CD4-positive, alpha-beta T cell treated with Interleukin-10 for 1 hour (primary cell): ENCODE measurements at regions not wholly inside any gene's neighbourhood (a gene's known extent, or its start where the extent isn't known, plus 50 kb on each side); places are given as distances from the start of the nearest gene placed in this dataset.
A peak's percentile ranks its signal among the peaks of the same experiment; 100 is the strongest.

Source experiments
- DNase-seq: peaks from one replicate; pipeline ENCODE4 v3.0.0-alpha.2; 2020

DNA sequence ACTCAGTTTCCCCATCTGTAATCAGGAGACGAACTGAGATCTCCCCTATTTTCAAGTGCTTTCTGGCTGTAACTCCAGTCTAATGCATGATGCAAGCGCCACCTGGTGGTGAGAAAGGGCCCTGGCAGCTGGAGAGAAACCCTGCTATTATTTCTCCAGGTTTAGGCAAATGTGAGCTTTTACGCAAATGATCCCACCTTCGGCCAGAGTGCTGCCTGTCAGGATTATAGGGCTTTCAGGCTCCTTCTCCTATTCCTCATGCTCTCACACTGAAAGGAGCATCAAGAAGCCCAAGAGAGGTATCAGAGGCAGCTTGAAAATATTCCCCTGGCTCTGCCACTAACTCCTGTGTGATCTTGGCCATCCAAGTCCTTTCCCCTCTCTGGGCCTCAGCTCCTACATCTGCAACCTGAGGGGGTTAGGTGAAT lies 93.9 kb upstream of the RASGRF1 start:
- DNase-seq = peak; percentile 62

DNA sequence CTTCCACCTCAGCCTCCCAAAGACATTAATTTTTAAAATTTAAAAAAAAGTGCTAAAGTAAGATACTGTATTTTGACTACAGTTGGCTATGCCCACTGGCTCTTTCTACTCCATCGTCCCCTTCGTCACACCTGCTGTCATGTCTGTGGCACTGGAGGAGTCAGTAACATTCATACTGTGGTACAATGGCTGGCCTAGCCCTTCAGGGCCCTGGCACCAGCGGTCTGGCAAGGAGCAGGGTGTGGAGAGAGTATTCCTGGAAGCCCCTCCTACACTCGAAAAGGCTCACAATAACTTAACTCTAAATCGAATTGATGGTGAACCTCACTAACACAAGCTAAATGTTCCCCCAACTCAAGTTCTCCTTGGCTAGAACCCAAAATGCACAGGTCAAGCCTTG lies 89.7 kb upstream of the RASGRF1 start:
- DNase-seq = no peak

DNA sequence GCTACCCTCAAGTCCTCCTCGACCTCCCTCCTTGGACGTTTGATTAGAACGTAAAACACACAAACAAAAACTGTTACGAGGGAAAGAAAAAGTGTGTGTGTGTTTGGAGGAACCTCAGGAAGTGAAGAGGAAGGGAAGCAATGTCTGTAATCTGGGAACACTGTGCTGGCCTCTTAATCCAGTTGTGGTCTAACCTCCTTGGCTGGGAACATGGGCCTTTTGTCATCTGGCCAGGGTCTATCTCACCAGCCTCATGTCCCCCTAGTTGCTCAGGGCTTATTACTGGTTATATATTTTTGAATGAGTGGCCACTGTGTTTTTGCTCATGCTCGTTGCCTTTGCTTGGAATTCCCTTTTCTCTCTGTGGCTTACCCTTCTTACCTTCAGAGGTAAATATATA lies 89.0 kb upstream of the RASGRF1 start:
- no peak for DNase-seq

DNA sequence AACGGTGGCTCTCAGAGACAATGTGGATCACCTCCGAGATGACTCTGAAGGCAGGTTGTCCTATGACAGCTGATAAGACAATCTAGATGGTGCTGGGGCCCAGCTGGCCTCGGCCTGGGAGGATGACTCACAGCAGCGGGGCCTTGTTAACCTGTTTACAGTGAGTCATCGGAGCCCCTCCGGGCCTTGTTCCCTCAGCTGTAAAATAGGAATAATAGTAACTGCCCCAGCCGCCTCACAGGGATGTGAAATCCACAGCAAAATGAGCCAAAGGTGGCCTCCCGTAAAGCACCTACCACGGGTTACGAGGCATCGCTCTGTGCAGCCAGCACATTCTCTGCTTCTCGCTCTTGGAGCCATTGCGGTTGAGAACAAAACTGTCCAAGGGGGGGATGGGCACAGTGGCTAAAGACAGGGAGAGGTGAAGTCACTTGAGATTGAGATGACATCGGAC lies 88.6 kb upstream of the RASGRF1 start:
- no peak for DNase-seq

DNA sequence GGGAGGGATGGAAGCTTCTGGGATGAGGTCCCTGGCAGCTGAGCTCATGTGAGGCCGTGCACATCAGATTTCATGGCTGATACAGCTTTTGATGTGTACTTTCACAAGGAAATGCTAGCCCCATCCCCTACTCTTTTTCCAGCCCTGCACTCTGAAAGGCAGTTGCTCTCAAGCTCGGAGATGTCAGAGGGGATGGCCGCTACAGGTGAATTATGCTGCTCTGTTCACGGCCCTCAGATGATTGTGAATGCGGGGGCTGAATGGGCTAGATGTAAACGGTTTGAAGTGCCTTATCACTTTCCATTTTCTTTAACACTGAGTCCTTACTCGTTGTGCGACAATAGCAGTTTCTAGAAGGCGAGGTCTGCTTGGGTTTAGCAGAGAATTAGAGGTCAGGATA lies 88.0 kb upstream of the RASGRF1 start:
- DNase-seq = no peak

DNA sequence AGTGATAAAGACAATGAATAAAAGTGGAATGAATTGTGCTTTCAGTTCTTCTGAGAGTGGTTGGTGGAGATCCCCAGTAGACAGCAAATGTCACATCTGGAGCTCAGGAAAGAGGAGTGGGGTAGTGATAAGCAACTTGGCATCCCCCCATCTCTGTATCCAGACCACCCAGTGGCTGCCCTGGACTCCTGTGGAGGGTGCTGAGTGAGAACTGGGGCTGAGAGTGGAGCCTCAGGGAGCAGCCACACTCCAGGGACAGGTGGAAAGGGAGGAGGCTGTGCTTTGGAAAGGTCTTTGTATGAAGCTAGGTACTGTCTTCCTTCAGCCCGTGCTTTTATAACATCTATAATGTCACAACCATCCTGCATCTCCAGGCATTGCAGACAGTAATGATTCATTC lies 85.6 kb upstream of the RASGRF1 start:
- no peak for DNase-seq

DNA sequence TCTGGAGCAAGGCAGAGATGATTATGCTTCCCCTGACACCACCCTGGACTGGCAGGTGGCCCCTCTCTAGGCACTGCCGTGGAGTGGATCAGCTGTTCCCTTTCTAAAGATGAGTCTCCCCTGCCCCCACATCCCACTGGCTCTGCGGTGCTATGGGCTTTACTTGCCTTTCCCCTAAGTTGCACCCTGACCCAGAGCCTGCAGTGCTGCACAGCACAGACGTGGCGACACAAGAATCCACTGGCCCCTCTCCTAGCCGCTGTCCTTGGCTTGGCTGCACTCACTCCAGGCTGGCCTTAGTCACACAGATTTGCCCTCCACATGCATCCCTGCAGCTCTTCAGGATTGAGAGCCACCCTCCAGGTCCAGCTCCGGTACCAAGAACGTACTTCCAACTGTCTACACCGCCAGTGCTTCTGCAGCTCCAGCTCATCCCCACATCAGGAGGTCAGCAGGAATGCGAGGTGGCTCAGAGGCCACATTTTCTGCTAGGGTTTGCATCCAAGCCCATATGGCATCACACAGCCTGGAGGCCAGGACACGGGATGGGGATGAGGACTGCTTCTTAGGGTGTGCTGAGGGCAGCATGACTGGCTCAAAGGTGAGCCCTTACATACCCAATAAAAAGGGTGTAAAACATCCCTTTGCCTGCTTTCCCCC lies 82.4 kb upstream of the RASGRF1 start:
- no peak for DNase-seq

DNA sequence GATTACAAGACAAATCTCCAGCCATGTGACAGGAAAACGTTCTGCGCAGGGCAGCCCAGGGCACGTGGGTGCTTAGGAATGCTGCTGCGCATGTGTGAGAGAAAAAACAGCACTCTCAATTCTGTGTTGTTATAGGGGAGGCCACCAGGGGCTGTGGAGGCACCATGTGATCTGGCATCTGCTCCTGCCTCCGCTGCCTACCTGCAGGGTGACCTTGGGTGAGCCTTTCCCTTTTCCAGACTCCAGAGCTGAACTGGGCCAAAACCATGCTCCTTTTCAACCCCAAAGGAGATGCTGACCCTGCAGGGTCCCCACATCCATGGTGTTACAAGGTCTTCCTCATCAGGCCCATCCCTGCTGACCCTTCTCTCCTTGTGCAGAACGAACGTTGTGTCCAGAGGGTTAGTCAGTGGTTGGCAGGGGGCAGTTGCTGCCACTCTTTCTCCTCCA lies 81.5 kb upstream of the RASGRF1 start:
- no peak for DNase-seq

DNA sequence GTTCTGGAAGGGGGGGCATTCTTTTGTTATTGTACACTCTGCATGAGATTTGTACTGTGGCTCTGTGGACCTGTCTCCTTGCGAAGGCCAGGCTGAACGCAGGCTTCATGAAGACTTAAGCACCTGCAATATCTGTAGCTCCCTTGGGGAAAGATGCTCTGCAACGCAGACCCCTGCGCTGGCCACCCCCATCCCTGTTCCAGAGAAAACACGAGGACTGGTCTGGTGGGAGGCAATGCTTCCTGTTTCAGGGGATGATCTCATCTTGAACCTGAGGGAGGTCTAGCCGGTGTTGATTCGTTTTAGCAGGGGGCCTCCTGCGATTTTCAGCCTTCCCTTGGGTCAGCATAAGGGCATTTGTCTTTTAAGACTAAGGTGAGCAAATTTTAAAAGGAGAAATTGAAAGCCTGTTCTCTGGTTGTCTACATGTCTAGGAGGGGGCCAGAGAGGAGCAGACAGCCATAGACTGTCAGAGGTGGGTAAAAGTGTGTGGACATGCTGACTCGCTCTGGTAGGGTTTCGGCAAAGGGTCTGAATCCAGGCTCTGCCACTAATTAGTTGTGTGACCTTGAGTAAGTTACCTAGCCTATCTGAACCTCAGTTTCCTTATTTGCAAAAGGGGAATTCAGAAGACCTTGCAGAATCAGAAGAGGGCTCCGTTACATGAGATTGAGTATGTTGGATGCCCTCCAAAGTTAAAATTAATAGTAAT lies 80.9 kb upstream of the RASGRF1 start:
- DNase-seq = no peak

DNA sequence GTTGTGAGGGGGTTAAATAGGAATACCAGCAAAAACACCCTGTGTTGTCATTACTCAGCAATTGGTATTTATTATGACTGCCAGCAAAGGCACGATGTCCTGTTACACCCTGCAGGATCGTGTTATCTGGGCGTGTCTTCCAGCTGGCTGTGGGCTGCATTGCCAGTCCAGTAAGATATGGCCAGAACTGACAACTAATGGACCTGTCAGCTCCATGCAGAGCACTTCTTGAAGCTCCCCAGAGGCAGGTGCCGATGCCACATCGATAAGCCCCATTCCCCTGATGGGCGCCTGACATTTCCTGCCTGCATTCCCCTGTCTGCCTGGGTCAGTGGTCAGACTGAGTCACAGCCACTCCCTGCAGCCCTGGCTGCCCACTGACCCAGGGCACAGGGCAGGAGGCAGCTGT lies 79.7 kb upstream of the RASGRF1 start:
- no peak for DNase-seq

DNA sequence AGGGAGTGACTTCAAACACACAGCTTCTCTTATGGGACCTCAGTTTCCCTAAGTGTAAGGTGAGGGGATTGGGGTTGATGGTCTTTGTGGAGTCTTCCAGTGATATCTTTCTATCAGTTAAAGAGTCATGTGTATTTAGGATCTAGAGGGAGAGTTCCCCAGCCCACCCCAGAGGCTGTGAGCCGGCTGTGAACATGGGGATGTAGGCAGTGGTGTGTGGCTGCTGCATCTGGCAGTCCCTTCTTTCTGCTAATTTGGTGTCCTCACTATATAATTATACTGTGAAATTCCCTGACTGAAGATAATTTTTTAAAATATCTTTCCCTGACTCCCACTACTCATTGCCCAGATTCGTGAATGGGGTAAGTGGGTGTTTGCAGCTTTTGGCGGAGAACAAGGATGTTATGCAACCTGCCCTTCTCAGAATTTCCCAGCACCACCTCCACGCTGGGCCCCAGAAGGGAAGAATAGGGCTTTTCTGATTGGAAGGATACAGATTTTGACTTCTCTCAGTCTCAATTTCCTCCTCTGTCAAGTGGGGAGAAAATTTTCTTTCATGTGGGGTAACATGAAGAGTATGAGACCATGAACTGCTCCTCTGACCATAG lies 79.0 kb upstream of the RASGRF1 start:
- no peak for DNase-seq

DNA sequence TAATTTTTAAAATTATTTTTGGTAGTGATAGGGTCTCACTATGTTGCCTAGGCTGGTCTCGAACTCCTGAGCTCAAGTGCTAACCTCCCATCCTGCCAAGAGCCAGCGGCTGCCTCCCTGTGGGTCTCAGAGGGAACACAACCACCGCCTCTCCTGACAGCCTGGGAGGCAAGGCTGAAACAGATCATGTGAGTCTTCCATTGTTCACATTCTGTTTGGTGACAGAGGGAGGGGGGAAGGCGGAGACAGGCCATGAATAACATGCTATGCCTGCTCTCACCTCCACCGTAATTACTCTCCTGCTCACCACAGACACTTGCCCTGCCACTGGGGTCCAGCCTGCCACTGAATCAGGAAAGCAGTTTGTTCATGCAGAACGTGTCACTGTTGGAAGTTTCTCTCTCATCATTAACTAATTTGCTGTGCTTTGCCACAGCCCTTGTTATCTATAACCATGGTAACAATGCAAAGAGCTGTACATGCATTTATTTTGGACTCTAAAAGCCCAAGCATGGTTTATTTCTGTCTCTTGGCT lies 78.4 kb upstream of the RASGRF1 start:
- no peak for DNase-seq

DNA sequence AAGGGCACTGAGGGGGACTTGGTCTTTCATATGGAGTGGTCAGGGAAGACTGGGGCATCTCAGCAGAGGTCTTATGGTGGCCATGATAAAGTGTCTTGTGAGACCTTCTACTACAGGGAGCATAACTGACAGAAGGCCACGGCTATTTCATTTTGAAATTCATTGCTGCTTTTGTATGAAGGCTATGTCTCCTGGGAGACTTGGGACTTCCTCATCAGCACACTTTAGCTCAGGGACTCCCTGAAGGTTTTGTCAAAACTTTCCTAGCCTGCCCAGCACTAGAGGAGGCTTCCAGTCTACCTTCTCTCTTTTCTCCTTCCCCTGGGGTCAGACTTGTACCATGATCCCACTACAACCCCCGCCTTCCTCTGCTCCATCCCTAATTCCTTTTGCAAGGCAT lies 77.2 kb upstream of the RASGRF1 start:
- DNase-seq = no peak

DNA sequence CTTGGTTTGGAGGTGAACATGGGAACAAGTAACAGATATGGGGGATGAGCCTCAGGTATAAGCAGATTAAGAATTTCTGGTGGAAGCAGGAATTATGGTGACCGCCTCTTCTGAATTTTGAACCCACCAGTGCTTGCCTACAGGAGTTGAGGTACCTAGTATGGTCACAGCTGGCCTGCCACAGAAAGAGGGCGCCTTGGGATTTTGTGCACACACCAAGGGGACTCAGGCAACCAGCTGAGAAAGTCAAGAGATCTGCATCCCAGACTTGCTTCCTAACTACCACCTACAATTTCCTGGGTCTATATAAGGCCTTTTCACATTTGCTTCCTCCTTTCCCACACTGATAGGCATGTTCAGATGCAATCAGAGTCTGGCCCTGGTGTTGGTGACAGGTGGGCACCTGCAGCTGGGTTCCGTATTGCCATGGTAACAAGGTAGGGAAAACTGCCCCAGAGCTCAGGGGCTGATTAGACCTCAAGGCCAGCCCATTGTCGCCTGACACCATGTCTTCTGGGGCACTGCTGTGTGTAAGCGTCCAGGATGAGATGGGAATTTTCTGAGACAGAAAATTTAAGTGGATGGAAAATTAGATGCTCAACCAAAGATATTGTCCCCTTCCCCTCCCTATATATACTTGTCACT lies 75.9 kb upstream of the RASGRF1 start:
- DNase-seq = no peak

DNA sequence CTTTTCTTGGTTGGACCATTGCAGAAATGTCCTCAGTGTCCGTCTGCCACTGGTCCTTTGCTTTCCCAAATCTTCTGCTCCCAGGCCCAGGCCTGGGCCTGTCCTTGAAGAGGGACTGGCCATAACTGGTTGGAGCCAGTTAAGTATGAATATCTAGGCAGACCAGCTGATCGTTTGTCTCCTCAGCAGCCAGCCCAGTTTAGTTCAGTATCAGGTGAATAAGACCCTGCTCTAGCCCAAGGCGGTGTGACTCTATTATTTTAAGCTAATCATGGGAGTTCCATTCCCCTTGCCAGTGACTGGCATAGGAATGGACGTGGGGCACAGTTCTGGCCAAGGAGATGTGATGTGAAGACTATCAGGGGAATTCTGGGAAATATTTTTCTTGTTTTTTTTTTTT lies 73.9 kb upstream of the RASGRF1 start:
- DNase-seq = no peak

DNA sequence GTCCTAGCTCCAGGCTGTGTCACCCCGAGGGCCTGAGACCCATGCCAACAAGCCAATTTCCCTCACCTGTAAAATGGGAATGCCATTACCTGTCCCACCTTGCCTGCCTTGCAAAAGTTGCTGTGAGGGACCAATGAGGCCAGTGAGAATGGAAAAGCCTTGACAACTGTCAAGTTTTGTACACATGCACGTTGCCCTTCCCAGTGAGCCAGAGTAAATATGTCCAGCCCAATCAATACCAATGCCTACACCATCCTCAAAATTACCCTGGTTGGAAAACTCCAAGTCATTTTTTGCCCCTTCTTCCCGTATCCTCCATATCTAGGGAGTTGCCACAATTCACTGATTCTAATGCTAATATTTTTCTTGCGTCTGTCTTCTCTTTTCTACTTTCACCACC lies 73.5 kb upstream of the RASGRF1 start:
- DNase-seq = no peak

DNA sequence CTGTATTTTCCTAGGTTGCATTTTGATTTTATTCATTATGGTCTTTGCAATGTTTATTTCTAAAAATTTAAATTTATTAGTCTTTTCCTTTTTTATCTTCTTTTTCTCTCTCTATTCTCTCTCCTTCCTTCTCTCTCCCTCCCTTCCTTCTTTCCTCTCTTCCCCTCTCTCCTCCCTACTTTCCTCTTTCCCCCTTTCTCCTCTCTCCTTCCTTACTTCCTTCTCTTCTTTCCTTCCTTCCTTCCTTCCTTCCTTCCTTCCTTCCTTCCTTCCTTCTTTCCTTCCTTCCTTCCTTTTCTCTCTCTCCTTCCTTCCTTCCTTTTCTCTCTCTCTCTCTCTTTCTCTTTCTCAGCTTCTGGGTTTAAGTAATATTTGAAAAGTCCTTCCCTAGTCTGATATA lies 72.8 kb upstream of the RASGRF1 start:
- no peak for DNase-seq

DNA sequence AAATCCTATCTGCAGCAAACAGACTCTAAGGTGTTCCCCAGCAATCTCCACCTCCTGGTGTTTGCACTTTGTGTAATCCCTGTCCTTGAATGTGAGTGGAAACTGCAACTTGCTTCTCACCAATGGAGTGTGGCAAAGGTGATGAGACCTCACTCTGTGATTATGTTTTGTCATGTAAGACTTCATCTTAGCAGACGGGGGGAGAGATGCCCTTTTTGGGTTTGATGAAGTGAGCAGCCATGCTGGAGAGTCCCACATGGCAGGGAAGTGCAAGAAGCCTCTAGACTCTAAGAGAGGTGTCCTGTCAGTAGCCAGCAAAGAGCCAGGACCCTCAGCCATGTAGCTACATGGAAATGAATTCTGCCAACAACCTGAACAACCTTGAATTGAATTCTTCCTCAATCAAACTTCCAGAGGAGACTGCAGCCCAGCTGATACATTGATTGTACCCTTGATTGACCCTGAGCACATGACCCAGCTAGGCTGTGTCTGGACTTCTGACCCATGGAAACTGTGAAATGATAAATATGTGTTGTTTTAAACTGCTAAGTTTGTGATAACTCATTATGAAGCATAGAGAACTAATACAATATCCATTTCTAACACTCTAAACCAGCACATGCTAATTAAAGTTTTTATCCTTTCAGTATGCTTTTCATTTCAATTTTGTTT lies 71.4 kb upstream of the RASGRF1 start:
- DNase-seq = no peak

DNA sequence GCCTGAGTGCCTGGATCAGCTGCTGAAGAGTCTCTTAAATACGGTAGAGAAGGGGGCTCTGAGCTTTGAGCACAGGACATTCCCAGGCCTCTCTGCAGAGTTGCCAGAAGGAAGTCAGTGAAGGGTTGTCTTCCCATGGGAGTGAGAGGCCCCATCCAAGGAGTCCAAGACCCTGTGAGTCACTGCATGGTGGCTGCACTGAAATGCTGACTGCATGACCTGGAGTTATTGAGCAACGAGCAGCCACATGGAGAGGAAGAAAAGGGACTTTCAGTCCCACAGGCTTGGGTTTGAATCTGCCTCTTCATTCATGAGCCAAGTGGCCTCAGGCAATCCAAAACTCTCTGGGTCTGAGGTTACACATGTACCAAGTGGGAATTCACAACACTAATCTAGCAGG lies 69.6 kb upstream of the RASGRF1 start:
- no peak for DNase-seq

DNA sequence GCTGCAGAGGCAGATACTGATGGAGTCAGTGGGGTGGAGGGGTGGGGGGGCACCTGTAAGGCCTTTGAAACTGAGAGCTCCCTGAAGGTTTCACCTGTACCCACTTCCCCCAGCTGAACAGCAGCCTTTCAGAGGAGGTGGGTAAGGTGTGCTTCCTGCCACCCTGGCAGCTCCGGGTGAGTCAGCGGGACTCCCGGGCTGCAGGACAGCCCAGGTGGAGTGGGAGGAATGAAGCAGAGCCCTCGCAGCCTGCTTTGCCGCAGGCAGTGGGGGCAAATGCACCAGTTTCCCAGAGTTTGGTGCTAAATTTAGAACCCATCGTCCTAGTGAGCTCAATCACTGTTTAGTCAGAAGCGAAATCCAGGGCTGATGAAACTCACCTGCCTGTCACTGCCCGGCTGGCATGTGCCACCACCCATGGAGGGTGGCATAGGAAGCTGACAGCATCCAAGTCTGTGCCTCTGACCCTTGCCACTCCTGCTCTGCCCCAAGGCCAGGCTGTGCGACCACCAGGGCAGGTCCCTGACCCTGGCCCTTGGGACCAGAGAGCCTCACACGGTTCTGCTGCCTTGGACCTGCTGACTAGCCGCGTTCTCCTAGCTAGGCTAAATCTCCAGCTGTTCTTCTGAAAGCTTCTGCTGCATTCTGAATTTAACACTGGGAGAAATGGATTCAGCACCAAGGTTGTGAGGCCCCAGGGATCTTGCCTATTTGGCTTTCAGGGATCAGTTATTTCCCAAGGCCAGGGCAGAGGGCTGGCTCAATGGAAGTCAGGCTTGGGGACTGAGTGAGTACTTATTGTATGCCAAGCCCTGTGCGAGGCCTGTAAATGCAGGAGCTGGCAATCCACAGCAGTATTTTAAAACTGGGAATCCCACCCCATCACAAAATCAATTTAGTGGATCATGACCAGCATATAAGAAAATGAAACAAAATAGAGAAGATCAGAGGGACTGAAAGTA lies 67.3 kb upstream of the RASGRF1 start:
- DNase-seq = no peak

DNA sequence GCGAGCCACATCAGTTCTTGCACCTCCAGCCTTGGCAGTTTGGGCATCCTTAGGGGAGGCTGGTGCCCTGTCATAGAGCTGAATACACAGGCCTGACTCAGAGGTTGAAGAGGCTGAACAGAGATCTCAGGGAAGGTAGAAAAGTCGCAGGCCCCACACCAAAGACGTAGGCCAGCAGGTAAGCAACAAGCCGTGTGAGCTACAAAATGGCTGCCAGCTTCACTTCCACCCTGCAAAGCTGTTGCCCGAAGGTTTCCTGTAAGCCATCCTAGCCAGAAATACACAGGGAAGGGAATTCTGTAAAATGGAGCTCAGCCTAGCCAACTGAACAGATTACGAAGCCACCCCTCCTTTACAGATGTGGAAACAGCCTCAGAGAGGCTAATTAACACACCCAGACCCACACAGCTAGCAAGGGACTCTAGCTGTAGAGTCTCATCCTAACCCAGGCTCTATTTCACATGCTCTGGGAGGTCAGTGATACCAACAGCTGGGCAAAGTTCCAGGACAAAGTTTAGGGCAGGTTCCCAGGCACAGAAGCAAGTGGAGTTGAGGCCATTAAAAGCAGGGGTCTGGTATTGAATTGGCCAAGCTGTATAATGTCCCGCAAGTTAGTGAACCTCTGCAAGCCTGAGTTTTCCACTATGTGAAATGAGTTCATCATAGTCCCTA lies 66.3 kb upstream of the RASGRF1 start:
- DNase-seq = no peak
